ENCODE measurements at regions not wholly inside any gene's neighbourhood (a gene's known extent, or its start where the extent isn't known, plus 50 kb on each side); places are given as distances from the start of the nearest gene placed in this dataset.

- TF ChIP-seq EZH2 (IDR thresholded peaks at IDR 0.05; ENCODE audit: insufficient read depth, poor library complexity, severe bottlenecking) (no peak), EZH2phosphoT487 (IDR thresholded peaks at IDR 0.05; ENCODE audit: insufficient read depth, low read depth) (no peak)
Observed at GRCh38 chr9:12954441-12954840, 179.6 kb downstream of the LURAP1L start.
